Vagina (tissue), 2 donors: ENCODE measurements at regions not wholly inside any gene's neighbourhood (a gene's known extent, or its start where the extent isn't known, plus 50 kb on each side); places are given as distances from the start of the nearest gene placed in this dataset.

Experiments used
- DNase-seq, 2 donors: peaks; one replicate each; pipeline ENCODE4 v3.0.0-alpha.2; 2017; ENCODE audit errors: extremely low spot score in 2 of 2
- H3K27ac ChIP-seq: fragments of 200-600 bp; sonication (generic); one replicate; pipeline ENCODE4 v1.5.1; 2019
- H3K27me3 ChIP-seq: fragments of 200-600 bp; sonication (generic); one replicate; pipeline ENCODE4 v1.5.1; 2019
- H3K36me3 ChIP-seq, 2 donors: fragments of 200-600 bp; sonication (generic); one replicate each; pipeline ENCODE4 v1.5.1; 2017 to 2019
- H3K4me1 ChIP-seq: fragments of 200-600 bp; sonication (generic); one replicate; pipeline ENCODE4 v1.5.1; 2019
- H3K4me3 ChIP-seq, 2 donors: fragments of 200-600 bp; sonication (generic); 1 replicate in 1 of 2; 2 replicates in 1 of 2; pipeline ENCODE4 v1.5.1; 2016 to 2019
- H3K9me3 ChIP-seq: fragments of 200-600 bp; sonication (generic); one replicate; pipeline ENCODE4 v1.5.1; 2019
- CTCF ChIP-seq, 3 experiments: fragments of 450-650 bp in 2 of 3; fragments of 200-600 bp in 1 of 3; sonication (generic) in 1 of 3; IDR thresholded peaks; one replicate each; pipeline ENCODE4 v1.5.1; 2017 to 2019; ENCODE audit warnings: antibody characterized with exemption in 3 of 3, mild to moderate bottlenecking in 2 of 3, moderate library complexity in 2 of 3
- POLR2A ChIP-seq, 2 donors: fragments of 450-650 bp; IDR thresholded peaks; one replicate each; pipeline ENCODE4 v1.6.1; 2017; ENCODE audit warnings: antibody characterized with exemption in 2 of 2, mild to moderate bottlenecking in 2 of 2, moderate library complexity in 2 of 2
- POLR2AphosphoS5 ChIP-seq, 2 donors: sonication (generic); formaldehyde crosslinking; IDR thresholded peaks; one replicate each; pipeline ENCODE4 v1.9.0; 2017; ENCODE audit warnings: antibody characterized with exemption in 2 of 2, mild to moderate bottlenecking in 2 of 2, low read depth in 1 of 2; ENCODE audit not compliant: insufficient read depth in 1 of 2
- intact Hi-C: fragments of 100-400 bp; cut with DNase I; formaldehyde crosslinking; loops from one replicate; pipeline ENCODE4 v1.15.1; 2023

- H3K36me3 ChIP-seq = no peaks in the 10 kb centered on the region
- H3K4me1 ChIP-seq = no peaks in the 10 kb centered on the region
- H3K27ac ChIP-seq = no peak overlapping the region
- H3K4me3 ChIP-seq = no peak overlapping the region
- no peaks in the 10 kb centered on the region for H3K27me3 ChIP-seq
- TF ChIP-seq POLR2A (IDR thresholded peaks at IDR 0.05) (no peak), CTCF (IDR thresholded peaks at IDR 0.05) (no peak), POLR2AphosphoS5 (IDR thresholded peaks at IDR 0.05; ENCODE audit: insufficient read depth in 1 of 2, low read depth in 1 of 2) (no peak)
- DNase-seq = no peak
- intact Hi-C loops = no loop called here
- no peaks in the 10 kb centered on the region for H3K9me3 ChIP-seq
Measured at GRCh38 chr11:129655247-129655832, 160.3 kb upstream of the TMEM45B start.

GRCh38 chr11:129657866-129658525 lies 157.7 kb upstream of the TMEM45B start:
- TF ChIP-seq POLR2A (IDR thresholded peaks at IDR 0.05) = no peak
- TF ChIP-seq POLR2AphosphoS5 (IDR thresholded peaks at IDR 0.05; ENCODE audit: insufficient read depth in 1 of 2, low read depth in 1 of 2) = no peak
- TF ChIP-seq CTCF (IDR thresholded peaks at IDR 0.05) = no peak
- H3K27ac ChIP-seq = no peak overlapping the region
- no peaks in the 10 kb centered on the region for H3K27me3 ChIP-seq
- H3K9me3 ChIP-seq = no peaks in the 10 kb centered on the region
- H3K36me3 ChIP-seq = no peaks in the 10 kb centered on the region
- DNase-seq = no peak
- no peak overlapping the region for H3K4me3 ChIP-seq
- intact Hi-C loops = no loop called here
- H3K4me1 ChIP-seq = no peaks in the 10 kb centered on the region

GRCh38 chr11:129658526-129658867 lies 157.2 kb upstream of the TMEM45B start:
- no peak for DNase-seq
- TF ChIP-seq POLR2AphosphoS5 (IDR thresholded peaks at IDR 0.05; ENCODE audit: insufficient read depth in 1 of 2, low read depth in 1 of 2) = no peak
- TF ChIP-seq POLR2A (IDR thresholded peaks at IDR 0.05) = no peak
- TF ChIP-seq CTCF (IDR thresholded peaks at IDR 0.05) = no peak
- Histone ChIP-seq H3K4me1 (no peaks in the 10 kb centered on the region), H3K9me3 (no peaks in the 10 kb centered on the region), H3K4me3 (no peak overlapping the region), H3K27ac (no peak overlapping the region), H3K36me3 (no peaks in the 10 kb centered on the region), H3K27me3 (no peaks in the 10 kb centered on the region)
- intact Hi-C loops = no loop called here

DNA sequence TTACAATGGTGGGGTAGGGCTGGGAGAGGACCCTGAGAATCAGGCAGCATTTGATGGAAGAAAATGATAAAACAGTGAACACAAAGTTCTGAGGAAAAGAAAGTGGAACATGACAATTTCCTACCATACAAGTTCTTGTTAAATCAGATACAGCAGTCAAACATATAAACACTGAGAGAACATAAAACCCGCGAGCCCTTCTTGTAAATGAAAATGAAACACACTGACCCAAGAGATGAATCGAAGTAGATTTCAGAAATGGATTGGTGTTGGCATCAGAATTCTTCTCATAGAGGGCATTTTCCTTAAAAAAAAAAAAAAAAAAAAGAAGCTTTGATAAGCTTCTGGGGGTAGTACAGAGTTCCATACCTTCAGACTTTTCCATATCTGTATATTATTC lies 134.7 kb upstream of the TMEM45B start:
- no peak for DNase-seq
- H3K4me3 ChIP-seq = no peak overlapping the region
- no peaks in the 10 kb centered on the region for H3K9me3 ChIP-seq
- no peaks in the 10 kb centered on the region for H3K27me3 ChIP-seq
- intact Hi-C loops = no loop called here
- H3K36me3 ChIP-seq = no peaks in the 10 kb centered on the region
- H3K27ac ChIP-seq = no peak overlapping the region
- H3K4me1 ChIP-seq = no peaks in the 10 kb centered on the region
- TF ChIP-seq POLR2A (IDR thresholded peaks at IDR 0.05) (no peak), POLR2AphosphoS5 (IDR thresholded peaks at IDR 0.05; ENCODE audit: insufficient read depth in 1 of 2, low read depth in 1 of 2) (no peak)

DNA sequence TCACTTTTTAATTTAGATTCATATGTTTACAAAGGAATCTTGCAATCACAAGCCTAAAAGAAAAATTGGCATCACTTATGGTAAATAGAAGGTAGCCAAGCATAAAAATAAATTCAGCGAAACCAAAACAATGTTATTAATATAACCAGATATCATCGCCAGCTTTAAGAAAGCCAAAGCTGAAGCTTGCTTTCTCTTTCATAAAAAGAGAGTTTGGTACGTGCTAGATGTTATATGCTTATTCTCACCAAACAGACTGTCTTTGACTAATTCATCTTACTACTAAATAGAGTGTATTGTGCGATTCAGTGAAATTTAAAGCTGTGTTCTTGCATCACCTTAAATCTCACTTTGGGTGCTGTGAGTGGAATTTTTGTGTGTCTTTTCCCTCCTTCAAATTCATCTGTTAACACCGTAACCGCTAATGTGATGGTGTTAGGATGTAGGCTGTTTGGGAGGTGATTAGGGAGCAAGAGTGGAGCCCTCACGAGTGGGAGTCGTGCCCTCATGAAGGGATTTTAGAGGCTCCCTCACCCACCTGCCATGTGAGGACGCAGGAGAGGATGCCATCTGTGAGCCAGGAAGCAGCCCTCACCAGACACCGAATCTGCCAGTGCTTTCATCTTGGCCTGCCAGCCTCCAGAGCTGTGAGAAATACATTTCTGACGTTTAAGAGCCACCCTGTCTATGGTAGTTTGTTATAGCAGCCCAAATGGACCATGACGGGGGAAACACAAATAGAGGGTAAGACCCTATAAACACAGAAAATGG lies 134.1 kb upstream of the TMEM45B start:
- no peak overlapping the region for H3K27ac ChIP-seq
- no peaks in the 10 kb centered on the region for H3K36me3 ChIP-seq
- intact Hi-C loops = no loop called here
- H3K4me1 ChIP-seq = no peaks in the 10 kb centered on the region
- no peaks in the 10 kb centered on the region for H3K9me3 ChIP-seq
- H3K27me3 ChIP-seq = no peaks in the 10 kb centered on the region
- no peak overlapping the region for H3K4me3 ChIP-seq
- TF ChIP-seq POLR2AphosphoS5 (IDR thresholded peaks at IDR 0.05; ENCODE audit: insufficient read depth in 1 of 2, low read depth in 1 of 2) (no peak), CTCF (IDR thresholded peaks at IDR 0.05) (no peak), POLR2A (IDR thresholded peaks at IDR 0.05) (no peak)
- DNase-seq = no peak
